GM23248 (cell line): ENCODE measurements at regions not wholly inside any gene's neighbourhood (a gene's known extent, or its start where the extent isn't known, plus 50 kb on each side); places are given as distances from the start of the nearest gene placed in this dataset.

Experiments used
- EZH2 ChIP-seq: fragments of 200-600 bp; sonication (generic); IDR thresholded peaks from 2 replicates; pipeline ENCODE4 v1.6.1; 2018; ENCODE audit warnings: antibody characterized with exemption, mild to moderate bottlenecking; ENCODE audit not compliant: insufficient read depth, poor library complexity, severe bottlenecking
- EZH2phosphoT487 ChIP-seq: fragments of 200-600 bp; sonication (generic); IDR thresholded peaks from 2 replicates; pipeline ENCODE4 v1.6.1; 2018; ENCODE audit warnings: antibody characterized with exemption, moderate library complexity, mild to moderate bottlenecking, low read depth; ENCODE audit not compliant: insufficient read depth

DNA sequence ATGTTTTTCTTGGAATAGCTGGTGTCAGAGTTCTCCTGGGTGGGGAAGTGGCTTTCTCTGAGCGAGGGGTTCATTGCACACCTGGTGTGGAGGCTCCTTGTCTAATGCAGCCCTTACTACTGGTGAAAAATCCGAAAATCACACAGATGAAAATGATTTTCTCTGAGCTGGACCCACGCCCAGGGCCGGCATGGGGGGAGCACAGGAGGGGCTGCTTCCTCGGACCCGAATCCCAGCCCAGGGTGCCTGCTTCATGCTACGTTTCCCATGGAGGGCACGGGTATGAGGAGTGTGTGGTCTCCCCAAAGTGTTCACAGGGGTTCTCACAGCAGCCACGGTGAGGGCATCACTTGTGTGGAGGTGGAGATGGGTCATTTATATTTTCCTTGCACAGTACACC lies 288.0 kb upstream of the HDAC4 start:
- TF ChIP-seq EZH2: no peak
- TF ChIP-seq EZH2phosphoT487: no peak
